Loucy (cell line): ENCODE measurements at regions not wholly inside any gene's neighbourhood (a gene's known extent, or its start where the extent isn't known, plus 50 kb on each side); places are given as distances from the start of the nearest gene placed in this dataset.

Source experiments
- H2AFZ ChIP-seq: fragments of 200-600 bp; sonication (generic); 2 replicates; pipeline ENCODE4 v1.6.0; 2016; ENCODE audit warnings: antibody characterized with exemption, mild to moderate bottlenecking, low read length, moderate library complexity
- H3F3A ChIP-seq: fragments of 200-600 bp; 2 replicates; pipeline ENCODE4 v1.6.0; 2016; ENCODE audit warnings: antibody characterized with exemption, low read depth, mild to moderate bottlenecking
- H3K27me3 ChIP-seq: fragments of 200-600 bp; sonication (generic); 2 replicates; pipeline ENCODE4 v1.6.1; 2014; ENCODE audit warnings: low read length, mild to moderate bottlenecking; ENCODE audit not compliant: insufficient read depth, poor library complexity, severe bottlenecking
- H3K36me3 ChIP-seq: fragments of 200-600 bp; sonication (generic); 2 replicates; pipeline ENCODE4 v1.6.1; 2016; ENCODE audit warnings: low read length; ENCODE audit not compliant: insufficient read depth
- H3K4me1 ChIP-seq: fragments of 200-600 bp; sonication (generic); 2 replicates; pipeline ENCODE4 v1.5.1; 2014; ENCODE audit warnings: low read length, mild to moderate bottlenecking; ENCODE audit not compliant: insufficient read depth, poor library complexity, severe bottlenecking
- H3K4me2 ChIP-seq: fragments of 200-600 bp; sonication (generic); 2 replicates; pipeline ENCODE4 v1.6.0; 2014; ENCODE audit warnings: antibody characterized with exemption, low read length, low read depth, mild to moderate bottlenecking; ENCODE audit not compliant: poor library complexity, severe bottlenecking
- H3K4me3 ChIP-seq: fragments of 200-600 bp; sonication (generic); 2 replicates; pipeline ENCODE4 v1.5.1; 2014; ENCODE audit warnings: low read length, mild to moderate bottlenecking, mixed read lengths; ENCODE audit not compliant: poor library complexity, severe bottlenecking
- H3K79me2 ChIP-seq: fragments of 200-600 bp; sonication (generic); 2 replicates; pipeline ENCODE4 v1.6.1; 2014; ENCODE audit warnings: low read length; ENCODE audit not compliant: insufficient read depth
- H3K9ac ChIP-seq: fragments of 200-600 bp; sonication (generic); 2 replicates; pipeline ENCODE4 v1.6.0; 2014; ENCODE audit warnings: mild to moderate bottlenecking, low read depth, low read length, moderate library complexity; ENCODE audit not compliant: poor library complexity, severe bottlenecking
- H3K9me2 ChIP-seq: fragments of 200-600 bp; sonication (generic); replicated peaks from 2 replicates; pipeline ENCODE4 v1.6.1; 2016; ENCODE audit warnings: low read depth, low read length, mixed read lengths
- H3K9me3 ChIP-seq: fragments of 200-600 bp; sonication (generic); 2 replicates; pipeline ENCODE4 v1.6.1; 2014; ENCODE audit warnings: mild to moderate bottlenecking, antibody characterized with exemption, low read length, low read depth; ENCODE audit not compliant: insufficient read depth
- H4K20me1 ChIP-seq: fragments of 200-600 bp; sonication (generic); 2 replicates; pipeline ENCODE4 v1.6.0; 2014; ENCODE audit warnings: antibody characterized with exemption, low read length, mild to moderate bottlenecking; ENCODE audit not compliant: insufficient read depth, poor library complexity, severe bottlenecking
- EZH2phosphoT487 ChIP-seq: fragments of 200-600 bp; IDR thresholded peaks from 2 replicates; pipeline ENCODE4 v1.6.1; 2018; ENCODE audit warnings: antibody characterized with exemption, mild to moderate bottlenecking, moderate library complexity, borderline replicate concordance
- TF ChIP-seq, protein P1 (sequence below): fragments of 200-600 bp; sonication (generic); conservative IDR thresholded peaks from 2 replicates; pipeline ENCODE4 v1.5.1; 2014; ENCODE audit warnings: mild to moderate bottlenecking, antibody characterized with exemption, low read length

GRCh38 chr2:138071720-138072719, 107.7 kb downstream of the HNMT start:
- no peak overlapping the region for H3K4me3 ChIP-seq
- no peak overlapping the region for H3K4me2 ChIP-seq
- no peaks in the 10 kb centered on the region for H3K36me3 ChIP-seq
- no peak overlapping the region for H2AFZ ChIP-seq
- H3K4me1 ChIP-seq: no peaks in the 10 kb centered on the region
- H4K20me1 ChIP-seq: no peaks in the 10 kb centered on the region
- H3K9me3 ChIP-seq: no peaks in the 10 kb centered on the region
- no peaks in the 10 kb centered on the region for H3F3A ChIP-seq
- TF ChIP-seq, protein P1, sequence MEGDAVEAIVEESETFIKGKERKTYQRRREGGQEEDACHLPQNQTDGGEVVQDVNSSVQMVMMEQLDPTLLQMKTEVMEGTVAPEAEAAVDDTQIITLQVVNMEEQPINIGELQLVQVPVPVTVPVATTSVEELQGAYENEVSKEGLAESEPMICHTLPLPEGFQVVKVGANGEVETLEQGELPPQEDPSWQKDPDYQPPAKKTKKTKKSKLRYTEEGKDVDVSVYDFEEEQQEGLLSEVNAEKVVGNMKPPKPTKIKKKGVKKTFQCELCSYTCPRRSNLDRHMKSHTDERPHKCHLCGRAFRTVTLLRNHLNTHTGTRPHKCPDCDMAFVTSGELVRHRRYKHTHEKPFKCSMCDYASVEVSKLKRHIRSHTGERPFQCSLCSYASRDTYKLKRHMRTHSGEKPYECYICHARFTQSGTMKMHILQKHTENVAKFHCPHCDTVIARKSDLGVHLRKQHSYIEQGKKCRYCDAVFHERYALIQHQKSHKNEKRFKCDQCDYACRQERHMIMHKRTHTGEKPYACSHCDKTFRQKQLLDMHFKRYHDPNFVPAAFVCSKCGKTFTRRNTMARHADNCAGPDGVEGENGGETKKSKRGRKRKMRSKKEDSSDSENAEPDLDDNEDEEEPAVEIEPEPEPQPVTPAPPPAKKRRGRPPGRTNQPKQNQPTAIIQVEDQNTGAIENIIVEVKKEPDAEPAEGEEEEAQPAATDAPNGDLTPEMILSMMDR: no peak
- no peak for TF ChIP-seq EZH2phosphoT487
- no peaks in the 10 kb centered on the region for H3K27me3 ChIP-seq
- H3K9ac ChIP-seq: no peak overlapping the region
- H3K9me2 ChIP-seq: no peaks in the 10 kb centered on the region
- no peaks in the 10 kb centered on the region for H3K79me2 ChIP-seq

DNA sequence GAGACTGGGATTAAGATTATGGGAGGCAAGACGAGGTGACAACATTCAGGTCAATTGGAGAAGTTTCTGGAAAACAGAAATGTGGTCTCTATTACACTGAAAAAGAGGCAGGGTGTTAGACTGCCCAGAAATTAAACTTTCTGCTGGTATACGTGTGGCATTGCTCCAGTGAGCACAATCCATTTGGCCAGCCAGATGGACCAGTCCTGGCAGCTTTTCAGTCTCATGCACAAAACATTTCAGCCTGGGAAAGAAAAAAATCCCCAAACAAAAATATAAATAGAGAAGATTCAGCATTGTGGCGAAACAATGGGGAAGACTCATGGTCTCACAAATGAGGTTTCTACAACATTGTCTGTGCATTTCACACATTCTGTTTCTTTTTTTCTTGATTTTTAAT, 113.9 kb downstream of the HNMT start:
- H3K4me3 ChIP-seq: no peak overlapping the region

DNA sequence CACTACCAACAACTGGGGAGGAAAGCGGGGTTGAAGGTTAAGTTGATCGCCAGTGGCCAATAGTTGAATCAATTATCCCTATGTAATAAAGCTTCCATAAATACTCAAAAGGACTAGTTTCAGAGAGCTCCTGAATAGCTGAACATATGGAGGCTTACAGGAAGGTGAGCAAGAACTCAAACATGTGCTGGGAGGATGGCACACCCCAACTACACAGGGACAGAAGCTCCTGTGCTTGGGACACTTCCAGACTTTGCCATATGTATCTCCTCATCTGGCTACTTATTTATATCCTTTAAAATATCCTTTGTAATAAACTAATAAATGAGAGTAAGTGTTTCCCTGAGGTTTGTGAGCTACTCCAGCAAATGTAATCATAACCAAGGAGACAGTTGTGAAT, 115.7 kb downstream of the HNMT start:
- Histone ChIP-seq H3K9me3 (no peaks in the 10 kb centered on the region), H4K20me1 (no peaks in the 10 kb centered on the region), H3K9ac (no peak overlapping the region), H3K4me1 (no peaks in the 10 kb centered on the region), H3K36me3 (no peaks in the 10 kb centered on the region), H2AFZ (no peak overlapping the region), H3K27me3 (no peaks in the 10 kb centered on the region), H3K4me2 (no peak overlapping the region), H3K79me2 (no peaks in the 10 kb centered on the region), H3F3A (no peaks in the 10 kb centered on the region), H3K9me2 (no peaks in the 10 kb centered on the region), H3K4me3 (no peak overlapping the region)
- TF ChIP-seq EZH2phosphoT487: no peak
- TF ChIP-seq, protein P1: no peak

More for the DNA sequence above, 113.9 kb downstream of the HNMT start:
- H4K20me1 ChIP-seq: no peaks in the 10 kb centered on the region
- no peak overlapping the region for H3K9ac ChIP-seq
- no peak for TF ChIP-seq EZH2phosphoT487
- TF ChIP-seq, protein P1: no peak
- no peaks in the 10 kb centered on the region for H3K4me1 ChIP-seq
- no peak overlapping the region for H3K4me2 ChIP-seq
- H3K79me2 ChIP-seq: no peaks in the 10 kb centered on the region
- H3K9me3 ChIP-seq: no peaks in the 10 kb centered on the region
- no peaks in the 10 kb centered on the region for H3K9me2 ChIP-seq
- no peak overlapping the region for H2AFZ ChIP-seq
- H3F3A ChIP-seq: no peaks in the 10 kb centered on the region
- H3K36me3 ChIP-seq: no peaks in the 10 kb centered on the region
- H3K27me3 ChIP-seq: no peaks in the 10 kb centered on the region
